ENCODE measurements at regions not wholly inside any gene's neighbourhood (a gene's known extent, or its start where the extent isn't known, plus 50 kb on each side); places are given as distances from the start of the nearest gene placed in this dataset.

- TF ChIP-seq CTCF (IDR thresholded peaks at IDR 0.05; ENCODE audit: poor library complexity): no peak
- no peak for TF ChIP-seq EZH2 (IDR thresholded peaks at IDR 0.05; ENCODE audit: borderline replicate concordance)
- TF ChIP-seq EZH2phosphoT487 (IDR thresholded peaks at IDR 0.05; ENCODE audit: low read depth, severe bottlenecking, unreplicated experiment): no peak
These were observed 598.6 kb downstream of the SLC4A3 start for GRCh38 chr2:220226076-220226475.

All from hepatocyte (in vitro differentiated cells).